GM18502 (cell line): ENCODE measurements at regions not wholly inside any gene's neighbourhood (a gene's known extent, or its start where the extent isn't known, plus 50 kb on each side); places are given as distances from the start of the nearest gene placed in this dataset.
"Not testable (repeated sequence)": the region's sequence is repeated elsewhere in the genome, so short reads cannot be mapped to it uniquely, and the experiment has no call there.

Experiments
- ATAC-seq: cut with Tn5 transposase; IDR thresholded peaks from one replicate; pipeline ENCODE4 v1.9.1; 2021; ENCODE audit warnings: mild to moderate bottlenecking; ENCODE audit not compliant: unreplicated experiment, poor library complexity

GRCh38 chr2:226122041-226122440, 677.6 kb downstream of the IRS1 start:
- ATAC-seq, result no peak

- ATAC-seq, result no peak
Observed at GRCh38 chr2:226121046-226121738, 678.4 kb downstream of the IRS1 start.

GRCh38 chr2:226118471-226119429, 680.9 kb downstream of the IRS1 start:
- no peak for ATAC-seq

- ATAC-seq, result no peak
Observed at GRCh38 chr2:226117510-226118065, 682.0 kb downstream of the IRS1 start.

- ATAC-seq, result no peak
Observed at GRCh38 chr2:226116346-226116745, 683.3 kb downstream of the IRS1 start.

- ATAC-seq, result no peak
Observed at GRCh38 chr2:226115832-226116200, 683.8 kb downstream of the IRS1 start.

- ATAC-seq, result no peak
Observed at GRCh38 chr2:226115102-226115831, 684.4 kb downstream of the IRS1 start.

GRCh38 chr2:226114436-226114835, 685.2 kb downstream of the IRS1 start:
- ATAC-seq, result no peak

GRCh38 chr2:226098861-226099745, 699.6 kb downstream of the NYAP2 start:
- ATAC-seq, result no peak

GRCh38 chr2:226095058-226095457, 695.5 kb downstream of the NYAP2 start:
- no peak for ATAC-seq

- no peak for ATAC-seq
Observed at GRCh38 chr2:226093364-226093763, 693.9 kb downstream of the NYAP2 start.

- ATAC-seq, result no peak
Observed at GRCh38 chr2:226088366-226088674, 688.8 kb downstream of the NYAP2 start.

- no peak for ATAC-seq
Observed at GRCh38 chr2:226087505-226088365, 688.2 kb downstream of the NYAP2 start.

- ATAC-seq, result no peak
Observed at GRCh38 chr2:226087051-226087450, 687.5 kb downstream of the NYAP2 start.

GRCh38 chr2:226086190-226086589, 686.7 kb downstream of the NYAP2 start:
- ATAC-seq, result no peak

- not testable (repeated sequence) for ATAC-seq
Observed at GRCh38 chr2:226085425-226085824, 685.9 kb downstream of the NYAP2 start.

- no peak for ATAC-seq
Observed at GRCh38 chr2:226080334-226080733, 680.8 kb downstream of the NYAP2 start.

- ATAC-seq, result no peak
Observed at GRCh38 chr2:226079671-226080181, 680.2 kb downstream of the NYAP2 start.

- no peak for ATAC-seq
Observed at GRCh38 chr2:226079196-226079595, 679.7 kb downstream of the NYAP2 start.
